Mesenchymal stem cell (in vitro differentiated cells and primary cell): ENCODE measurements at regions not wholly inside any gene's neighbourhood (a gene's known extent, or its start where the extent isn't known, plus 50 kb on each side); places are given as distances from the start of the nearest gene placed in this dataset.

ENCODE experiments used
- DNase-seq: peaks from one replicate; pipeline ENCODE4 v3.0.0-alpha.2; 2013
- H2AFZ ChIP-seq: one replicate; pipeline ENCODE4 v1.6.1; 2013; ENCODE audit warnings: low read depth, mild to moderate bottlenecking, control low read depth, inconsistent platforms, low read length, moderate library complexity
- H2AK5ac ChIP-seq: 2 replicates; pipeline ENCODE4 v1.6.1; 2013; ENCODE audit warnings: low read length, moderate library complexity, mild to moderate bottlenecking, inconsistent platforms; ENCODE audit not compliant: severe bottlenecking
- H2BK120ac ChIP-seq: one replicate; pipeline ENCODE4 v1.6.1; 2013; ENCODE audit warnings: low read depth, mild to moderate bottlenecking, inconsistent platforms, low read length, moderate library complexity
- H2BK12ac ChIP-seq, 2 experiments: one replicate each; pipeline ENCODE4 v1.6.1; 2013; ENCODE audit warnings: inconsistent platforms in 2 of 2, low read length in 2 of 2, mild to moderate bottlenecking in 2 of 2, moderate library complexity in 2 of 2, control low read depth in 1 of 2
- H2BK15ac ChIP-seq: one replicate; pipeline ENCODE4 v1.6.1; 2013; ENCODE audit warnings: mild to moderate bottlenecking, low read depth, inconsistent platforms; ENCODE audit not compliant: poor library complexity, severe bottlenecking
- H2BK5ac ChIP-seq: 2 replicates; pipeline ENCODE4 v1.6.1; 2013; ENCODE audit warnings: low read depth, mild to moderate bottlenecking, low read length, control low read depth, inconsistent platforms; ENCODE audit not compliant: poor library complexity, severe bottlenecking
- H3K14ac ChIP-seq, 2 experiments: one replicate each; pipeline ENCODE4 v1.6.1; 2013; ENCODE audit warnings: inconsistent platforms in 2 of 2, low read length in 2 of 2, control low read depth in 1 of 2, mild to moderate bottlenecking in 1 of 2, moderate library complexity in 1 of 2
- H3K18ac ChIP-seq, 2 experiments: one replicate each; pipeline ENCODE4 v1.6.1; 2013; ENCODE audit warnings: inconsistent platforms in 2 of 2, low read length in 2 of 2, control low read depth in 1 of 2, low read depth in 1 of 2, mild to moderate bottlenecking in 1 of 2
- H3K23ac ChIP-seq, 2 experiments: one replicate each; pipeline ENCODE4 v1.6.1; 2013; ENCODE audit warnings: inconsistent platforms in 2 of 2, low read length in 2 of 2, mild to moderate bottlenecking in 2 of 2, moderate library complexity in 2 of 2, control low read depth in 1 of 2
- H3K27ac ChIP-seq: 2 replicates; pipeline ENCODE4 v1.5.1; 2013; ENCODE audit warnings: mild to moderate bottlenecking, moderate library complexity, low read length, control low read depth, inconsistent platforms; ENCODE audit not compliant: poor library complexity, severe bottlenecking
- H3K27me3 ChIP-seq, 2 experiments: 2 replicates each; pipeline versions ENCODE4 v1.6.1 to v1.7.0; 2013; ENCODE audit warnings: low read length in 2 of 2, mild to moderate bottlenecking in 2 of 2, moderate library complexity in 2 of 2, control low read depth in 1 of 2, inconsistent platforms in 1 of 2; ENCODE audit not compliant: control insufficient read depth in 1 of 2, insufficient read depth in 1 of 2
- H3K36me3 ChIP-seq, 2 experiments: 2 replicates each; pipeline versions ENCODE4 v1.6.1 to v1.7.0; 2013; ENCODE audit warnings: low read length in 2 of 2, control low read depth in 1 of 2, inconsistent platforms in 1 of 2, low read depth in 1 of 2, mild to moderate bottlenecking in 1 of 2; ENCODE audit not compliant: insufficient read depth in 2 of 2, control insufficient read depth in 1 of 2
- H3K4ac ChIP-seq, 2 experiments: one replicate each; pipeline ENCODE4 v1.6.1; 2013; ENCODE audit warnings: inconsistent platforms in 2 of 2, low read length in 2 of 2, mild to moderate bottlenecking in 2 of 2, moderate library complexity in 2 of 2, control low read depth in 1 of 2, low read depth in 1 of 2
- H3K4me1 ChIP-seq: 2 replicates; pipeline ENCODE4 v1.6.1; 2013; ENCODE audit warnings: low read depth, low read length, control low read depth; ENCODE audit not compliant: control insufficient read depth, insufficient read depth
- H3K4me2 ChIP-seq: 2 replicates; pipeline ENCODE4 v1.6.1; 2013; ENCODE audit warnings: low read length, mild to moderate bottlenecking, inconsistent platforms; ENCODE audit not compliant: poor library complexity, severe bottlenecking
- H3K4me3 ChIP-seq, 2 experiments: 2 replicates each; pipeline versions ENCODE4 v1.5.1 to v1.7.0; 2013; ENCODE audit warnings: low read length in 2 of 2, mild to moderate bottlenecking in 2 of 2, control low read depth in 1 of 2, low read depth in 1 of 2; ENCODE audit not compliant: insufficient read depth in 1 of 2
- H3K79me1 ChIP-seq: replicated peaks from 2 replicates; pipeline ENCODE4 v1.6.1; 2013; ENCODE audit warnings: mild to moderate bottlenecking, control low read depth, low read length, inconsistent platforms; ENCODE audit not compliant: poor library complexity, severe bottlenecking
- H3K9ac ChIP-seq: 2 replicates; pipeline ENCODE4 v1.7.0; 2013; ENCODE audit warnings: mild to moderate bottlenecking, low read length, moderate library complexity
- H3K9me3 ChIP-seq: 2 replicates; pipeline ENCODE4 v1.7.0; 2013; ENCODE audit warnings: mild to moderate bottlenecking, low read length; ENCODE audit not compliant: control insufficient read depth
- H4K8ac ChIP-seq: one replicate; pipeline ENCODE4 v1.6.1; 2013; ENCODE audit warnings: inconsistent platforms, mild to moderate bottlenecking, low read length, moderate library complexity
- H4K91ac ChIP-seq: one replicate; pipeline ENCODE4 v1.6.1; 2013; ENCODE audit warnings: mild to moderate bottlenecking, low read length, inconsistent platforms
- WGBS: methylation state at CpG from one replicate; pipeline ENCODE4 v1.1.7; 2013; ENCODE audit warnings: mixed read lengths; 5-methylcytosine and 5-hydroxymethylcytosine counted together

- no peak for DNase-seq
- H3K9me3 ChIP-seq: peaks cover 30% of the 10 kb centered on the region
- H3K4me3 ChIP-seq: no peak overlapping the region
- H2BK120ac ChIP-seq: no peak overlapping the region
- no peak overlapping the region for H3K27ac ChIP-seq
- H3K79me1 ChIP-seq: no peaks in the 10 kb centered on the region
- H2BK5ac ChIP-seq: no peak overlapping the region
- no peak overlapping the region for H3K4ac ChIP-seq
- H4K91ac ChIP-seq: no peak overlapping the region
- H2BK15ac ChIP-seq: no peak overlapping the region
- no peak overlapping the region for H3K23ac ChIP-seq
- WGBS: 70% methylated on average over 2 of the region's 3 CpGs
- no peak overlapping the region for H2AK5ac ChIP-seq
- no peak overlapping the region for H3K14ac ChIP-seq
- no peak overlapping the region for H3K4me2 ChIP-seq
- no peak overlapping the region for H3K9ac ChIP-seq
- no peaks in the 10 kb centered on the region for H3K27me3 ChIP-seq
- H2BK12ac ChIP-seq: no peak overlapping the region
- no peak overlapping the region for H4K8ac ChIP-seq
- H3K4me1 ChIP-seq: no peaks in the 10 kb centered on the region
- H2AFZ ChIP-seq: no peak overlapping the region
- no peak overlapping the region for H3K18ac ChIP-seq
- H3K36me3 ChIP-seq: no peaks in the 10 kb centered on the region
Observed at GRCh38 chr1:5354681-5355080, 637.5 kb downstream of the NPHP4 start.

- H3K9ac ChIP-seq: no peak overlapping the region
- no peak overlapping the region for H2AK5ac ChIP-seq
- 89% methylated on average over 3 of the region's 4 CpGs for WGBS
- H3K23ac ChIP-seq: no peak overlapping the region
- H3K4ac ChIP-seq: no peak overlapping the region
- H3K4me2 ChIP-seq: no peak overlapping the region
- H3K4me1 ChIP-seq: no peaks in the 10 kb centered on the region
- no peak overlapping the region for H2BK5ac ChIP-seq
- no peak overlapping the region for H2BK120ac ChIP-seq
- no peak overlapping the region for H3K27ac ChIP-seq
- H4K8ac ChIP-seq: no peak overlapping the region
- no peaks in the 10 kb centered on the region for H3K36me3 ChIP-seq
- H3K79me1 ChIP-seq: no peaks in the 10 kb centered on the region
- H2BK15ac ChIP-seq: no peak overlapping the region
- H2AFZ ChIP-seq: no peak overlapping the region
- no peak for DNase-seq
- H3K4me3 ChIP-seq: no peak overlapping the region
- no peak overlapping the region for H4K91ac ChIP-seq
- no peak overlapping the region for H3K18ac ChIP-seq
- no peak overlapping the region for H2BK12ac ChIP-seq
- H3K9me3 ChIP-seq: peaks cover 30% of the 10 kb centered on the region
- no peak overlapping the region for H3K14ac ChIP-seq
- no peaks in the 10 kb centered on the region for H3K27me3 ChIP-seq
Observed at GRCh38 chr1:5351366-5351765, 640.9 kb downstream of the NPHP4 start.

GRCh38 chr1:5349526-5349925 lies 642.7 kb downstream of the NPHP4 start:
- no peak overlapping the region for H3K4me3 ChIP-seq
- DNase-seq: no peak
- H4K91ac ChIP-seq: no peak overlapping the region
- H3K79me1 ChIP-seq: no peaks in the 10 kb centered on the region
- H2BK120ac ChIP-seq: no peak overlapping the region
- H3K4me1 ChIP-seq: no peaks in the 10 kb centered on the region
- no peak overlapping the region for H3K9ac ChIP-seq
- H4K8ac ChIP-seq: no peak overlapping the region
- H3K4ac ChIP-seq: no peak overlapping the region
- no peak overlapping the region for H2AK5ac ChIP-seq
- H2BK12ac ChIP-seq: no peak overlapping the region
- whole genome bisulfite sequencing: 84% methylated on average over 6 of the region's 6 CpGs
- no peak overlapping the region for H3K18ac ChIP-seq
- H3K14ac ChIP-seq: no peak overlapping the region
- no peaks in the 10 kb centered on the region for H3K36me3 ChIP-seq
- H2AFZ ChIP-seq: no peak overlapping the region
- no peak overlapping the region for H3K4me2 ChIP-seq
- no peak overlapping the region for H2BK15ac ChIP-seq
- no peak overlapping the region for H3K27ac ChIP-seq
- H3K23ac ChIP-seq: no peak overlapping the region
- H3K27me3 ChIP-seq: no peaks in the 10 kb centered on the region
- peaks cover 16% of the 10 kb centered on the region for H3K9me3 ChIP-seq
- no peak overlapping the region for H2BK5ac ChIP-seq

GRCh38 chr1:5348732-5349465 lies 643.3 kb downstream of the NPHP4 start:
- Histone ChIP-seq H3K79me1 (no peaks in the 10 kb centered on the region), H3K4me2 (no peak overlapping the region), H2AK5ac (no peak overlapping the region), H3K27me3 (no peaks in the 10 kb centered on the region), H2BK12ac (no peak overlapping the region), H2BK5ac (no peak overlapping the region), H4K91ac (no peak overlapping the region), H4K8ac (no peak overlapping the region), H3K4me1 (no peaks in the 10 kb centered on the region), H3K36me3 (no peaks in the 10 kb centered on the region), H3K23ac (no peak overlapping the region), H3K18ac (no peak overlapping the region), H3K4ac (no peak overlapping the region), H2AFZ (no peak overlapping the region), H3K27ac (no peak overlapping the region), H3K4me3 (no peak overlapping the region), H2BK15ac (no peak overlapping the region), H3K9ac (no peak overlapping the region), H2BK120ac (no peak overlapping the region), H3K9me3 (peaks cover 13% of the 10 kb centered on the region), H3K14ac (no peak overlapping the region)
- WGBS: 84% methylated on average over 15 of the region's 15 CpGs
- DNase-seq: no peak
